Activated naive CD4-positive, alpha-beta T cell treated with anti-CD3 and anti-CD28 coated beads, Interleukin-2, amount 50 U/mL, for 72 hours (primary cell): ENCODE measurements at regions not wholly inside any gene's neighbourhood (a gene's known extent, or its start where the extent isn't known, plus 50 kb on each side); places are given as distances from the start of the nearest gene placed in this dataset.

Experiments
- ATAC-seq, 2 donors: fragments of 150-1000 bp; cut with Tn5 transposase; 2 replicates each; pipeline ENCODE4 v1.10.0; 2021; ENCODE audit warnings: mild to moderate bottlenecking in 2 of 2, moderate library complexity in 2 of 2
- DNase-seq, 2 donors: peaks; one replicate each; pipeline ENCODE4 v3.0.0; 2021 to 2022; ENCODE audit warnings: low spot score in 2 of 2
- H3K27ac Mint-ChIP-seq, 2 donors: one replicate each; pipeline ENCODE4 v1.8.0; 2022; ENCODE audit warnings: mild to moderate bottlenecking in 2 of 2, mixed read lengths in 2 of 2
- H3K36me3 Mint-ChIP-seq, 2 donors: one replicate each; pipeline ENCODE4 v1.8.0; 2022; ENCODE audit warnings: mixed read lengths in 2 of 2
- H3K9me3 Mint-ChIP-seq, 2 donors: one replicate each; pipeline ENCODE4 v1.8.0; 2022; ENCODE audit warnings: mixed read lengths in 2 of 2

- DNase-seq, result no peak
- no peak overlapping the region for H3K27ac Mint-ChIP-seq
- H3K9me3 Mint-ChIP-seq, result no peaks in the 10 kb centered on the region
- no peaks in the 10 kb centered on the region for H3K36me3 Mint-ChIP-seq
- ATAC-seq, result no peak
These were observed 313.6 kb upstream of the SULF2 start for GRCh38 chr20:48098866-48099265.

GRCh38 chr20:48098099-48098498 is 312.8 kb upstream of the SULF2 start:
- no peak overlapping the region for H3K27ac Mint-ChIP-seq
- H3K36me3 Mint-ChIP-seq, result no peaks in the 10 kb centered on the region
- H3K9me3 Mint-ChIP-seq, result no peaks in the 10 kb centered on the region
- ATAC-seq (peak in 1 of 2 donors; percentile 18), DNase-seq (no peak)

GRCh38 chr20:48096957-48097890 is 311.9 kb upstream of the SULF2 start:
- no peak for ATAC-seq
- Mint-ChIP-seq H3K36me3 (no peaks in the 10 kb centered on the region), H3K27ac (peak overlapping the region in 1 of 2 donors; percentile 72), H3K9me3 (no peaks in the 10 kb centered on the region)
- DNase-seq, result no peak

- DNase-seq (no peak), ATAC-seq (no peak)
- Mint-ChIP-seq H3K27ac (no peak overlapping the region), H3K9me3 (no peaks in the 10 kb centered on the region), H3K36me3 (no peaks in the 10 kb centered on the region)
These were observed 311.1 kb upstream of the SULF2 start for GRCh38 chr20:48096212-48096875.

- Mint-ChIP-seq H3K27ac (no peak overlapping the region), H3K36me3 (no peaks in the 10 kb centered on the region), H3K9me3 (no peaks in the 10 kb centered on the region)
- DNase-seq (no peak), ATAC-seq (no peak)
These were observed 309.7 kb upstream of the SULF2 start for GRCh38 chr20:48094944-48095343.

- DNase-seq (no peak), ATAC-seq (no peak)
- no peaks in the 10 kb centered on the region for H3K36me3 Mint-ChIP-seq
- H3K27ac Mint-ChIP-seq, result no peak overlapping the region
- H3K9me3 Mint-ChIP-seq, result no peaks in the 10 kb centered on the region
These were observed 309.0 kb upstream of the SULF2 start for GRCh38 chr20:48094196-48094749.

- H3K27ac Mint-ChIP-seq, result no peak overlapping the region
These were observed 307.5 kb upstream of the SULF2 start for GRCh38 chr20:48092596-48093280.

GRCh38 chr20:48090784-48091183 is 305.5 kb upstream of the SULF2 start:
- no peaks in the 10 kb centered on the region for H3K36me3 Mint-ChIP-seq
- H3K9me3 Mint-ChIP-seq, result no peaks in the 10 kb centered on the region
- no peak for DNase-seq
- no peak overlapping the region for H3K27ac Mint-ChIP-seq
- no peak for ATAC-seq

More at GRCh38 chr20:48092596-48093280, 307.5 kb upstream of the SULF2 start:
- DNase-seq (no peak), ATAC-seq (no peak)
- Mint-ChIP-seq H3K36me3 (no peaks in the 10 kb centered on the region), H3K9me3 (no peaks in the 10 kb centered on the region)

- no peaks in the 10 kb centered on the region for H3K9me3 Mint-ChIP-seq
- no peaks in the 10 kb centered on the region for H3K36me3 Mint-ChIP-seq
- no peak for ATAC-seq
- H3K27ac Mint-ChIP-seq, result no peak overlapping the region
- no peak for DNase-seq
These were observed 305.0 kb upstream of the SULF2 start for GRCh38 chr20:48090314-48090713.

GRCh38 chr20:48080583-48080982 is 295.3 kb upstream of the SULF2 start:
- Mint-ChIP-seq H3K9me3 (peaks cover 3 to 7% of the 10 kb centered on the region in 2 donors), H3K36me3 (no peaks in the 10 kb centered on the region), H3K27ac (no peak overlapping the region)
- DNase-seq (no peak), ATAC-seq (no peak)

GRCh38 chr20:48079028-48079427 is 293.7 kb upstream of the SULF2 start:
- Mint-ChIP-seq H3K27ac (no peak overlapping the region), H3K36me3 (no peaks in the 10 kb centered on the region), H3K9me3 (peaks cover 3% of the 10 kb centered on the region in 2 donors)
- ATAC-seq (no peak), DNase-seq (no peak)

- ATAC-seq, result no peak
- Mint-ChIP-seq H3K36me3 (no peaks in the 10 kb centered on the region), H3K9me3 (no peaks in the 10 kb centered on the region), H3K27ac (no peak overlapping the region)
- no peak for DNase-seq
These were observed 291.5 kb upstream of the SULF2 start for GRCh38 chr20:48076747-48077146.

- no peak for DNase-seq
- H3K36me3 Mint-ChIP-seq, result no peaks in the 10 kb centered on the region
- no peaks in the 10 kb centered on the region for H3K9me3 Mint-ChIP-seq
- ATAC-seq, result no peak
- H3K27ac Mint-ChIP-seq, result no peak overlapping the region
These were observed 291.0 kb upstream of the SULF2 start for GRCh38 chr20:48076247-48076646.

GRCh38 chr20:48075591-48076174 is 290.4 kb upstream of the SULF2 start:
- Mint-ChIP-seq H3K36me3 (no peaks in the 10 kb centered on the region), H3K27ac (no peak overlapping the region), H3K9me3 (no peaks in the 10 kb centered on the region)
- no peak for DNase-seq
- ATAC-seq, result no peak

GRCh38 chr20:48070991-48071652 is 285.8 kb upstream of the SULF2 start:
- DNase-seq, result no peak
- no peak overlapping the region for H3K27ac Mint-ChIP-seq
- H3K9me3 Mint-ChIP-seq, result peaks cover 0 to 4% of the 10 kb centered on the region in 2 donors
- peaks cover 0 to 3% of the 10 kb centered on the region in 2 donors for H3K36me3 Mint-ChIP-seq
- ATAC-seq, result no peak

GRCh38 chr20:48069596-48069995 is 284.3 kb upstream of the SULF2 start:
- no peak for ATAC-seq

More at GRCh38 chr20:48069596-48069995, 284.3 kb upstream of the SULF2 start:
- Mint-ChIP-seq H3K27ac (no peak overlapping the region), H3K9me3 (peaks cover 0 to 4% of the 10 kb centered on the region in 2 donors), H3K36me3 (peaks cover 0 to 4% of the 10 kb centered on the region in 2 donors)
- DNase-seq, result no peak
